HG03175 (cell line): ENCODE measurements at regions not wholly inside any gene's neighbourhood (a gene's known extent, or its start where the extent isn't known, plus 50 kb on each side); places are given as distances from the start of the nearest gene placed in this dataset.
"Not testable (repeated sequence)": the region's sequence is repeated elsewhere in the genome, so short reads cannot be mapped to it uniquely, and the experiment has no call there.

Experiments used
- ATAC-seq: cut with Tn5 transposase; IDR thresholded peaks from one replicate; pipeline ENCODE4 v1.9.1; 2021; ENCODE audit warnings: mild to moderate bottlenecking, moderate library complexity; ENCODE audit not compliant: unreplicated experiment

- no peak for ATAC-seq
These were observed 157.3 kb upstream of the MTPN start for GRCh38 chr7:136134503-136134902.

- ATAC-seq, result no peak
These were observed 156.4 kb upstream of the MTPN start for GRCh38 chr7:136133551-136133950.

GRCh38 chr7:136131304-136131630, 154.1 kb upstream of the MTPN start:
- ATAC-seq, result no peak

GRCh38 chr7:136130511-136131303, 153.5 kb upstream of the MTPN start:
- no peak for ATAC-seq

GRCh38 chr7:136128050-136128449, 150.9 kb upstream of the MTPN start:
- no peak for ATAC-seq

GRCh38 chr7:136123352-136123751, 146.2 kb upstream of the MTPN start:
- ATAC-seq, result no peak

GRCh38 chr7:136122026-136122425, 144.9 kb upstream of the MTPN start:
- no peak for ATAC-seq

GRCh38 chr7:136117539-136117938, 140.4 kb upstream of the MTPN start:
- no peak for ATAC-seq

- no peak for ATAC-seq
These were observed 139.0 kb upstream of the MTPN start for GRCh38 chr7:136116186-136116585.

- peak; percentile 99 for ATAC-seq
These were observed 138.0 kb upstream of the MTPN start for GRCh38 chr7:136114966-136115762.

- not testable (repeated sequence) for ATAC-seq
These were observed 137.3 kb upstream of the MTPN start for GRCh38 chr7:136114467-136114866.

- not testable (repeated sequence) for ATAC-seq
These were observed 131.9 kb upstream of the MTPN start for GRCh38 chr7:136109037-136109436.

GRCh38 chr7:136105191-136105590, 128.0 kb upstream of the MTPN start:
- no peak for ATAC-seq

- ATAC-seq, result no peak
These were observed 127.1 kb upstream of the MTPN start for GRCh38 chr7:136104269-136104603.

GRCh38 chr7:136103545-136104268, 126.5 kb upstream of the MTPN start:
- ATAC-seq, result no peak

GRCh38 chr7:136102881-136103280, 125.7 kb upstream of the MTPN start:
- no peak for ATAC-seq

GRCh38 chr7:136092714-136093113, 115.6 kb upstream of the MTPN start:
- ATAC-seq, result not testable (repeated sequence)

- ATAC-seq, result no peak
These were observed 110.7 kb upstream of the MTPN start for GRCh38 chr7:136087881-136088280.

- ATAC-seq, result peak; percentile 94
These were observed 109.6 kb upstream of the MTPN start for GRCh38 chr7:136086712-136087111.

GRCh38 chr7:136079934-136080333, 102.8 kb upstream of the MTPN start:
- no peak for ATAC-seq

GRCh38 chr7:136079478-136079892, 102.3 kb upstream of the MTPN start:
- no peak for ATAC-seq

- no peak for ATAC-seq
These were observed 101.9 kb upstream of the MTPN start for GRCh38 chr7:136079066-136079465.
